ENCODE measurements at regions not wholly inside any gene's neighbourhood (a gene's known extent, or its start where the extent isn't known, plus 50 kb on each side); places are given as distances from the start of the nearest gene placed in this dataset.

DNA sequence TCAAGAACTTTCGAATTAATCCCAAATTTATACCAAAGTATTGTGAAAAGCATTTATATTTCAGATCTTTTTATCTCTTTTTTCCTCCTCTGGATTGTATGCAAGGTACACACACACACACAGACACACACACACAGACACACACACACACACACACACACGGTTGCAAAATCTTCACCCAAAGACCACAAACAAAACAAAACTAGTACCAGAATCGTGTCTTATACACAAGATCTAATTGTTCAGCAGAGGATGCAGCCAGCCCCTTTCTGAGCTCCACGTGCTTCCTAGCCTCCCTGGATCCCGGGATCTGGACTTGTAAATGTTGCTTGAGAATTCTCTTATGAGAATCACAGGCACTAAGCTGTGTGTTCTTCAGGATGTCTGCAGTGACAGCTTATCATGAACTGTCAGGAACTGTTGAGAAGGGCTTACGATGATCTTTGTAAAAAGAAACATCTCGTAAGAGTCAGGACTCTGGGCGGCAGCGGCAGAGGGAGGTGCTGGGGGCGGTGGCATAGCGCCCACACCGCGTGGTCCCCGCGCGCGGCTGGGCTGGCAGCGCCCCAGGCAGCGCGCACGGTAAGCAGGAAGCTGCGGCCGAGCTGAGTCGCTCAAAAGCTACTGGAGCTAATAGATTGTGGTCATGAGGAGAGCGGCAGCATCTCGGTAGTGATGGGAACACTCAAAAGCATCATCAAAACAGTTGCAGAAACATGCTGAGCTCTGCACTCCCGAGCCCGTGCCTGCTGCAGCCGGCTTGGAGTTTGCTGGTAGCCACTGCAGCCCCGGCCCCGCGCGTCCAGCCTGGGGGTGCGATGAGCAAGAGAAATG, 277.6 kb downstream of the GATA3 start:
- TF ChIP-seq, protein P1, sequence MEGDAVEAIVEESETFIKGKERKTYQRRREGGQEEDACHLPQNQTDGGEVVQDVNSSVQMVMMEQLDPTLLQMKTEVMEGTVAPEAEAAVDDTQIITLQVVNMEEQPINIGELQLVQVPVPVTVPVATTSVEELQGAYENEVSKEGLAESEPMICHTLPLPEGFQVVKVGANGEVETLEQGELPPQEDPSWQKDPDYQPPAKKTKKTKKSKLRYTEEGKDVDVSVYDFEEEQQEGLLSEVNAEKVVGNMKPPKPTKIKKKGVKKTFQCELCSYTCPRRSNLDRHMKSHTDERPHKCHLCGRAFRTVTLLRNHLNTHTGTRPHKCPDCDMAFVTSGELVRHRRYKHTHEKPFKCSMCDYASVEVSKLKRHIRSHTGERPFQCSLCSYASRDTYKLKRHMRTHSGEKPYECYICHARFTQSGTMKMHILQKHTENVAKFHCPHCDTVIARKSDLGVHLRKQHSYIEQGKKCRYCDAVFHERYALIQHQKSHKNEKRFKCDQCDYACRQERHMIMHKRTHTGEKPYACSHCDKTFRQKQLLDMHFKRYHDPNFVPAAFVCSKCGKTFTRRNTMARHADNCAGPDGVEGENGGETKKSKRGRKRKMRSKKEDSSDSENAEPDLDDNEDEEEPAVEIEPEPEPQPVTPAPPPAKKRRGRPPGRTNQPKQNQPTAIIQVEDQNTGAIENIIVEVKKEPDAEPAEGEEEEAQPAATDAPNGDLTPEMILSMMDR (IDR thresholded peaks at IDR 0.05; ENCODE audit: low read length, missing control alignments): no peak
- H3K4me3 ChIP-seq (replicated peaks; ENCODE audit: low read depth, low read length): peak overlapping the region; percentile 37

GRCh38 chr10:8332730-8333111, 278.2 kb downstream of the GATA3 start:
- TF ChIP-seq, protein P1 (IDR thresholded peaks at IDR 0.05; ENCODE audit: low read length, missing control alignments): no peak
- no peak for DNase-seq (ENCODE audit: low read depth)
- peak overlapping the region; percentile 37 for H3K4me3 ChIP-seq (replicated peaks; ENCODE audit: low read depth, low read length)

More for the DNA sequence above, 277.6 kb downstream of the GATA3 start:
- DNase-seq (ENCODE audit: low read depth): peak; percentile 71

DNA sequence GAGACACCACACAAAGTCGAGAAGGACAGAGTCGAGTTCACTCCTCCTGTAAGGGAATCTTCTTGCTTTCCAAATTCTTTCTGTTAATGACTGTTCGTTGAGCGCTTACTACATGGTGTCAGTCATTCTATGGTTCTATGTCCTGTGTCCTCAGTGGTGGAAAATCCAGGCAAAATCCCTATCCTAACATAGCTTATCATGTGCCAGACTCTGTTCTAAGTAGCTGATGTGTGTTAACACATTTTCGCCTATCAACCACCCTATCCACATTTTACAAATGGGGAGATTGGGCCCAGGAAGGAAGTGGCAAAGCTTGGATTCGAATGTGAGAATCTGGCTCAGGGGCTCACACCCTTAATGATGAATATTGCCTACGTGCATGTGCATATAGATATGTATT, 280.1 kb downstream of the GATA3 start:
- TF ChIP-seq, protein P1 (IDR thresholded peaks at IDR 0.05; ENCODE audit: low read length, missing control alignments): no peak
- DNase-seq (ENCODE audit: low read depth): no peak
- H3K4me3 ChIP-seq (replicated peaks; ENCODE audit: low read depth, low read length): no peak overlapping the region

DNA sequence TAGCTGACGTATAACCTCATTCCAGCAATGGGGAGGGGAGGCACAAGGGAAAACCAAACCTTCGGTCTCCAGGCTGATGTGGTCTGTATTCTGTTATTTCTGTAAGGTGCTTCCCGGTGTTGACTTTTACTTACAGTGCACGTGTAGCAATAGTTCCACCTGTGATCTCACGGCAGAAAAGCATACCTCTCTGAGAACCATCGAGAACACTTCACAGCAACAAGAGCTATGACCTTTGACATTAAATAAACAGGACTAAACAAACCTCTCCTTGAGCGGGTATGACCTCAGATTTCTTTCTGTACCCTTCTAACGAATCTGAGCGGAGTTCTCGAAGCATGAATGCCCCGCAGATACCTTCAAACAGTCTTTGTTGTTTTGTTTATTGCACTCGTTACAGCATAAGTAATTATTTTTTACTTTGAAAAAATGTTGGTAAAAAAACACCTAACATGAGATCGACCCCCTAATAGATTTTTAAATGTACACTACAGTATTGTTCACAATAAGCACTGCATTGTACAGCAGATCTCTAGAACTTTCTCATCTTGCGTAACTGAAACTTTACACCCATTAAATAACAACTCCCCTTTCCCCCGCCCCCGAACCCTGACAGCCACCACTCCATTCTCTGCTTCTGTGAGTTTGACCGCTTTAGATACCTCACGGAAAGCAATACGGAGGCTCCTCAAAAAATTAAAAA, 282.3 kb downstream of the GATA3 start:
- TF ChIP-seq, protein P1 (IDR thresholded peaks at IDR 0.05; ENCODE audit: low read length, missing control alignments): no peak
- no peak for DNase-seq (ENCODE audit: low read depth)
- H3K4me3 ChIP-seq (replicated peaks; ENCODE audit: low read depth, low read length): no peak overlapping the region

- TF ChIP-seq, protein P1 (IDR thresholded peaks at IDR 0.05; ENCODE audit: low read length, missing control alignments): no peak
- H3K4me3 ChIP-seq (replicated peaks; ENCODE audit: low read depth, low read length): no peak overlapping the region
- no peak for DNase-seq (ENCODE audit: low read depth)
Observed at GRCh38 chr10:8337332-8337651, 282.8 kb downstream of the GATA3 start.

DNA sequence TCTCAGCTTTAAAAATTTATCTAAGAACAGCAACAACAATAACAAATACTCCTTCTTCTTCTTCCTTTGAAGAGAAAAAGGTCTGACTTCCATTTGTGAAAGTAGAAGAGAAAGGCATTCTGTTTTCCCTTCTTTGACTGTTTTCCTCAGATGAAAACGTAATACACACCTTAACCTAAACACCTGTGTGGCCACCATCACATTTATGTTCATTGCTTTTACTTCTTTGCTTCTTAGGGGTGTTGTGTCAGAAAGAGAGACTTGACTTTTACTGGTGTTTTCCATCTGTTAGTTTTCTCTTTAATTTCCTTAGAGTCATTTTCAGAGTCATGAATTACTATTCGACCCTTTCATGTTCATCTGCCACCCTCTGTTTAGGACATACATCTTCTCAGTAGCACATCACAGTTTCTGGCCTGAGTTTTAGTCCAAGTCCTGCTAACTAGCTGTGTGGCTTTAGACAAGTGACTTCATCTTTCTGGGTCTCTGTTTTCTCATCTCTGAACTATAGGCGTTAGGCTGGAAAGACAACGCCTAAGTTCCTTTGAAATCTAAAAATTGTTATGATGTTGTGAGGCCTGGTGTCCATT, 283.8 kb downstream of the GATA3 start:
- no peak overlapping the region for H3K4me3 ChIP-seq (replicated peaks; ENCODE audit: low read depth, low read length)
- TF ChIP-seq, protein P1 (IDR thresholded peaks at IDR 0.05; ENCODE audit: low read length, missing control alignments): no peak
- no peak for DNase-seq (ENCODE audit: low read depth)
